ENCODE measurements at regions not wholly inside any gene's neighbourhood (a gene's known extent, or its start where the extent isn't known, plus 50 kb on each side); places are given as distances from the start of the nearest gene placed in this dataset.

- TF ChIP-seq CTCF (conservative IDR thresholded peaks at IDR 0.05; ENCODE audit: low read depth, low read length) (no peak), EZH2 (IDR thresholded peaks at IDR 0.05; ENCODE audit: low read length, unreplicated experiment) (no peak)
These were observed 284.4 kb downstream of the ENC1 start for GRCh38 chr5:74356009-74356695.
